ENCODE measurements at regions not wholly inside any gene's neighbourhood (a gene's known extent, or its start where the extent isn't known, plus 50 kb on each side); places are given as distances from the start of the nearest gene placed in this dataset.

- TF ChIP-seq POLR2AphosphoS5 (IDR thresholded peaks at IDR 0.05; ENCODE audit: low read depth, low read length) (no peak), POLR2A (IDR thresholded peaks at IDR 0.05; ENCODE audit: low read depth, low read length) (no peak), TAF1 (IDR thresholded peaks at IDR 0.05; ENCODE audit: borderline replicate concordance, low read depth, low read length) (no peak)
Observed at GRCh38 chr3:147538034-147538433, 128.9 kb downstream of the ZIC1 start.
